AG04449 (cell line): ENCODE measurements at regions not wholly inside any gene's neighbourhood (a gene's known extent, or its start where the extent isn't known, plus 50 kb on each side); places are given as distances from the start of the nearest gene placed in this dataset.

ENCODE experiments used
- CTCF ChIA-PET: fragments of 350-600 bp; formaldehyde crosslinking; extraction: SDS; loops from one replicate; lab custom pipeline; 2021; ENCODE audit warnings: antibody characterized with exemption; lab: Yijun Ruan, JAX
- POLR2A ChIA-PET: fragments of 400-600, 350-600 bp; formaldehyde crosslinking; extraction: SDS; loops from one replicate; lab custom pipeline; 2020; ENCODE audit warnings: antibody characterized with exemption, inconsistent platforms; lab: Yijun Ruan, JAX
- DNase-seq: peaks from one replicate; pipeline ENCODE4 v3.0.0-alpha.2; 2010; ENCODE audit warnings: low read depth, low spot score
- H3K4me3 ChIP-seq: 2 replicates; pipeline ENCODE4 v1.5.1; 2011; ENCODE audit warnings: low read depth, mild to moderate bottlenecking, control low read depth, low read length
- TF ChIP-seq, protein P1 (sequence below): IDR thresholded peaks from one replicate; pipeline ENCODE4 v1.5.1; 2011; ENCODE audit warnings: mild to moderate bottlenecking, moderate library complexity, low read length, control low read depth, inconsistent platforms; ENCODE audit not compliant: insufficient read depth; ENCODE audit errors: missing control alignments

DNA sequence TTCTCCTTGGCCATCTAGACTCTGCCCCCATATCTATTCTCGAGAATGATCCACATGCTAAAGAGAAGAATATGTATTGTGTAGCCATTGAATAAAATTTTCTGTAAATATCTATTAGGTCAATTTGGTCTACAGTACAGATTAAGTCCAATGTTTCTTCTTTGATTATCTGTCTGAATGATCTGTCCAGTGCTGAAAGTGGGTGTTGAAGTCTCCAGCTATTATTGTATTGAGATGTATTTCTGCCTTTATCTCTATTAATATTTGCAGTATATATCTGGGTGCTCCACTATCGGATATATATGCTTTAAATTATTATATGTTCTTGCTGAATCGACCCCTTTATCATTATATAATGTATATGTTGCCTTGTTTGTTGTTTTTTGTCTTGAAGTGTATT, 384.9 kb upstream of the ROBO1 start:
- no peak for DNase-seq
- POLR2A ChIA-PET, result no interaction called here
- no peak overlapping the region for H3K4me3 ChIP-seq
- TF ChIP-seq, protein P1, sequence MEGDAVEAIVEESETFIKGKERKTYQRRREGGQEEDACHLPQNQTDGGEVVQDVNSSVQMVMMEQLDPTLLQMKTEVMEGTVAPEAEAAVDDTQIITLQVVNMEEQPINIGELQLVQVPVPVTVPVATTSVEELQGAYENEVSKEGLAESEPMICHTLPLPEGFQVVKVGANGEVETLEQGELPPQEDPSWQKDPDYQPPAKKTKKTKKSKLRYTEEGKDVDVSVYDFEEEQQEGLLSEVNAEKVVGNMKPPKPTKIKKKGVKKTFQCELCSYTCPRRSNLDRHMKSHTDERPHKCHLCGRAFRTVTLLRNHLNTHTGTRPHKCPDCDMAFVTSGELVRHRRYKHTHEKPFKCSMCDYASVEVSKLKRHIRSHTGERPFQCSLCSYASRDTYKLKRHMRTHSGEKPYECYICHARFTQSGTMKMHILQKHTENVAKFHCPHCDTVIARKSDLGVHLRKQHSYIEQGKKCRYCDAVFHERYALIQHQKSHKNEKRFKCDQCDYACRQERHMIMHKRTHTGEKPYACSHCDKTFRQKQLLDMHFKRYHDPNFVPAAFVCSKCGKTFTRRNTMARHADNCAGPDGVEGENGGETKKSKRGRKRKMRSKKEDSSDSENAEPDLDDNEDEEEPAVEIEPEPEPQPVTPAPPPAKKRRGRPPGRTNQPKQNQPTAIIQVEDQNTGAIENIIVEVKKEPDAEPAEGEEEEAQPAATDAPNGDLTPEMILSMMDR, result no peak
- CTCF ChIA-PET, result no interaction called here

DNA sequence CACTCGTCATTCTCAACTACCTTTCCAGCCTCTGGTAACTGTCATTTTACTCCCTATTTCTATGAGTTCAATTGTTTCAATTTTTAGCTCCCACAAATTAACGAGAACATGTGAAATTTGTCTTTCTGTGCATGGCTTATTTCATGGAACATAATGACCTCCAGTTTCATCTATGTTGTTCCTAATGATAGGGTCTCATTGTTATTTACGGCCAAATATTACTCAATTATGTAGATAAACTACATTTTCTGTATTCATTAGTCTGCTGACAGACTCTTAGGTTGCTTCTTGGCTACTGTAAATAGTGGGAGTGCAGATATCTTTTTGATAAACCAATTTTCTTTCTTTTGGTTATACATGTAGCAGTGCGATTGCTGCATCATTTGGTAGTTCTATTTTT, 374.9 kb upstream of the ROBO1 start:
- POLR2A ChIA-PET, result no interaction called here
- CTCF ChIA-PET, result no interaction called here
- no peak overlapping the region for H3K4me3 ChIP-seq
- DNase-seq, result no peak
- TF ChIP-seq, protein P1, result no peak

DNA sequence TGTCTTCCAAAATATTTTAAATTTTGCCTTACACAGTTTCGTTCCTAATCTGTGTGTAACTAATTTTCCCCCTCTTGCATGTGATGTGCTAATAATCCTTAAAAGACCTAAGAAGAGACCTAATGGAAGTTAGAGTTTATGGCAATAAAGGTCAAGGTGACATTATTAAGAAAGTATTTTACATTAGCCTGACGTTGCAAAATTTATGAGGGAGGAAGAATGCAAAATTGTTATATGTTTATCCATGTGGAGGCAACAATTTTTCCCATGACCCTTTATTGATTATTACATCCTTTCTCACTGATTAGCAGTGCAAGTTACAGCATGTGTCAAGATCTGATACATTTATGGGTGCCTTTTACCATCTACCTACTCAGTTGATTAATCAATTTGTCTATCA, 373.8 kb upstream of the ROBO1 start:
- TF ChIP-seq, protein P1, result no peak
- no peak for DNase-seq
- CTCF ChIA-PET, result no interaction called here
- H3K4me3 ChIP-seq, result no peak overlapping the region
- POLR2A ChIA-PET, result no interaction called here

DNA sequence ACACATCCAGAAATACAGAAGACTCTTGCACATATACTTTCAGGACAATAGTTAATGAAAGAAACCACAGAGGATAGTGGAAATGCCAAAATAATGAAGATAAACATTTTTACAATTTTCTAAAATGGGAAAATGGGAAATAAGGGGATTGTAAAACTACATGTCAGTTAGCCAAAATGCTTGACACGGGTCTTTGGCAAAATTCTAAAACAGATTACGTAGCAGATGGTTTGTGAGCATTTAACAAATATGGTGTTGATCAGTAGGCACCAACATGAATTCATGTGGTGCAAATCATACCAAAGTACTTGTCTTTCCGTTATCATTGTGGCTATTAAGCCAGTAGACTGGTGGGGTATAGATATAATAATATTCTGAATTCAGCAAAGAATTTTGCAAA, 348.5 kb upstream of the ROBO1 start:
- H3K4me3 ChIP-seq, result no peak overlapping the region
- no peak for DNase-seq
- TF ChIP-seq, protein P1, result no peak
- ChIA-PET POLR2A (no interaction called here), CTCF (no interaction called here)

DNA sequence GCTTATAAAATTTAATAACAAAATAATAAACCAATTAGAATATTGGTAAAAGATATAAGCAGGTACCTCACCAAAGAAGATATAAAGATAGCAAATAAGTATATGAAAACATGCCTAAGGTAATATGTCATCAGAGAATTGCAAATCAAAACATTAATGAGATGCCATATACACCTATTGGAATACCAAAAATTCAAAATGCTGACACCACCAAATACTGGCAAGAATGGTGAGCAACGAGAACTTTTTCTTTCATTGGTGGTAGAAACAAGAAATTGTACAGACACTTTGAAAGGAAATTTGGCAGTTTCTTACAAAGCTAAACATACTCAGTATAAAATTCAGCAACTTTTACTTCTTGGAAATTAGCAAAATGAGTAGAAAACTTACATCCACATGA, 346.9 kb upstream of the ROBO1 start:
- CTCF ChIA-PET, result no interaction called here
- DNase-seq, result no peak

DNA sequence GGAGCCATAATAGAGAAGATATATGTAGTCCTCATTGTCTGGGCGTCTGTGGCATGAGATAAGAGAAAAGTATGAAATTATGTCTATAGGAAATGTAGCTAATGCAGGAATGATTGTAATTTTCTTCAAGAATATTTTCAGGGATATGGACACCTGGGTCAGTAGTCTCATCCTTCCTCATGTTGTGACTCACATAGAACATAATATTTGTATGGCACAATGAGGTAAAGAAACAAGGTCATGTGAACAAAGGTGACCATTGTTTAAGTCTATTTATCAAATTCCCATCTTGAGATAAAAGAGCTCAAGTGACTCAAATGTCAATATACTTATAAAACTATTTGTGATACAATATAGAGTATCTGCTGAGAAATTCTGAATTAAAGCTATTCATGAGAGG, 345.5 kb upstream of the ROBO1 start:
- DNase-seq, result no peak
- TF ChIP-seq, protein P1, result no peak
- ChIA-PET POLR2A (no interaction called here), CTCF (no interaction called here)
- no peak overlapping the region for H3K4me3 ChIP-seq

More for the DNA sequence above, 346.9 kb upstream of the ROBO1 start:
- POLR2A ChIA-PET, result no interaction called here
- TF ChIP-seq, protein P1, result no peak
- no peak overlapping the region for H3K4me3 ChIP-seq
